HEK293 (cell line): ENCODE measurements at regions not wholly inside any gene's neighbourhood (a gene's known extent, or its start where the extent isn't known, plus 50 kb on each side); places are given as distances from the start of the nearest gene placed in this dataset.

Experiments
- CTCF ChIA-PET: fragments of 350-600 bp; formaldehyde crosslinking; extraction: SDS; loops from one replicate; lab custom pipeline; 2021; ENCODE audit warnings: antibody characterized with exemption; lab: Yijun Ruan, JAX
- POLR2A ChIA-PET: fragments of 300-600 bp; formaldehyde crosslinking; extraction: SDS; loops from one replicate; lab custom pipeline; 2020; ENCODE audit warnings: antibody characterized with exemption, inconsistent platforms; lab: Yijun Ruan, JAX
- H3K27ac ChIP-seq: fragments of 200-500 bp; sonication (Bioruptor generic); 2 replicates; pipeline ENCODE4 v1.5.1; 2014; ENCODE audit warnings: low read depth, low read length, control low read depth, inconsistent platforms; ENCODE audit errors: extremely low read depth
- H3K36me3 ChIP-seq, 2 experiments: fragments of 200-500 bp in 1 of 2; sonication (Bioruptor generic) in 1 of 2; 1 replicate in 1 of 2; 2 replicates in 1 of 2; pipeline ENCODE4 v1.5.1; 2014 to 2017; ENCODE audit warnings: inconsistent platforms in 2 of 2, low read length in 2 of 2; ENCODE audit not compliant: control insufficient read depth in 2 of 2, insufficient read depth in 1 of 2
- H3K4me1 ChIP-seq: fragments of 200-500 bp; sonication (Bioruptor generic); 2 replicates; pipeline ENCODE4 v1.5.1; 2014; ENCODE audit warnings: mild to moderate bottlenecking, low read length, inconsistent platforms; ENCODE audit not compliant: control insufficient read depth, insufficient read depth
- H3K4me3 ChIP-seq: 2 replicates; pipeline ENCODE4 v1.5.1; 2011; ENCODE audit warnings: low read depth, mild to moderate bottlenecking, control low read depth, low read length, moderate library complexity
- H3K9me3 ChIP-seq: fragments of 200-500 bp; sonication (Bioruptor generic); 2 replicates; pipeline ENCODE4 v1.5.1; 2014; ENCODE audit warnings: low read depth, low read length, inconsistent platforms; ENCODE audit not compliant: control insufficient read depth, insufficient read depth
- ATF2 ChIP-seq: fragments of 450-650 bp; formaldehyde crosslinking; IDR thresholded peaks from 2 replicates; pipeline ENCODE4 v1.5.1; 2016; ENCODE audit warnings: missing biosample characterization, missing genetic modification characterization, low read depth
- BCL11A ChIP-seq: fragments of 450-650 bp; formaldehyde crosslinking; IDR thresholded peaks from 2 replicates; pipeline ENCODE4 v1.5.1; 2016; ENCODE audit warnings: low read depth, missing biosample characterization, missing genetic modification characterization
- FEZF1 ChIP-seq: fragments of 450-650 bp; formaldehyde crosslinking; IDR thresholded peaks from 2 replicates; pipeline ENCODE4 v1.5.1; 2016; ENCODE audit warnings: missing biosample characterization, missing genetic modification characterization
- PRDM10 ChIP-seq: fragments of 450-650 bp; formaldehyde crosslinking; IDR thresholded peaks from 2 replicates; pipeline ENCODE4 v1.5.1; 2016; ENCODE audit warnings: missing biosample characterization, missing genetic modification characterization
- PRDM6 ChIP-seq: fragments of 450-650 bp; formaldehyde crosslinking; IDR thresholded peaks from 2 replicates; pipeline ENCODE4 v1.5.1; 2017; ENCODE audit warnings: missing biosample characterization, missing genetic modification characterization
- WT1 ChIP-seq: fragments of 450-650 bp; formaldehyde crosslinking; IDR thresholded peaks from 2 replicates; pipeline ENCODE4 v1.5.1; 2016; ENCODE audit warnings: missing biosample characterization, missing genetic modification characterization
- YY2 ChIP-seq: fragments of 450-650 bp; formaldehyde crosslinking; IDR thresholded peaks from 2 replicates; pipeline ENCODE4 v1.5.1; 2016; ENCODE audit warnings: missing biosample characterization, missing genetic modification characterization
- ZBTB17 ChIP-seq: fragments of 450-650 bp; formaldehyde crosslinking; IDR thresholded peaks from 2 replicates; pipeline ENCODE4 v1.5.1; 2016; ENCODE audit warnings: missing biosample characterization, missing genetic modification characterization
- ZBTB26 ChIP-seq: fragments of 450-650 bp; formaldehyde crosslinking; optimal IDR thresholded peaks from 2 replicates; pipeline ENCODE3; 2016; ENCODE audit warnings: missing biosample characterization, mild to moderate bottlenecking, missing genetic modification characterization
- ZBTB44 ChIP-seq: fragments of 450-650 bp; IDR thresholded peaks from 2 replicates; pipeline ENCODE4 v1.5.1; 2018; ENCODE audit warnings: missing biosample characterization, mild to moderate bottlenecking, missing genetic modification characterization
- ZBTB6 ChIP-seq: fragments of 450-650 bp; formaldehyde crosslinking; IDR thresholded peaks from 2 replicates; pipeline ENCODE4 v1.5.1; 2017; ENCODE audit warnings: missing biosample characterization, missing genetic modification characterization
- ZFP41 ChIP-seq: fragments of 450-650 bp; formaldehyde crosslinking; IDR thresholded peaks from 2 replicates; pipeline ENCODE4 v1.5.1; 2016; ENCODE audit warnings: missing biosample characterization, missing genetic modification characterization, borderline replicate concordance
- ZNF132 ChIP-seq: fragments of 450-650 bp; formaldehyde crosslinking; IDR thresholded peaks from 2 replicates; pipeline ENCODE4 v1.5.1; 2017; ENCODE audit warnings: missing biosample characterization, missing genetic modification characterization, borderline replicate concordance
- ZNF157 ChIP-seq: fragments of 450-650 bp; formaldehyde crosslinking; IDR thresholded peaks from 2 replicates; pipeline ENCODE4 v1.5.1; 2016; ENCODE audit warnings: missing biosample characterization, missing genetic modification characterization
- ZNF169 ChIP-seq: fragments of 450-650 bp; formaldehyde crosslinking; IDR thresholded peaks from 2 replicates; pipeline ENCODE4 v1.5.1; 2016; ENCODE audit warnings: missing biosample characterization, missing genetic modification characterization
- ZNF426 ChIP-seq: fragments of 450-650 bp; formaldehyde crosslinking; IDR thresholded peaks from 2 replicates; pipeline ENCODE4 v1.5.1; 2017; ENCODE audit warnings: missing biosample characterization, missing genetic modification characterization, mild to moderate bottlenecking, inconsistent platforms, moderate library complexity
- ZNF513 ChIP-seq: fragments of 450-650 bp; IDR thresholded peaks from 2 replicates; pipeline ENCODE4 v1.5.1; 2018; ENCODE audit warnings: missing biosample characterization, missing genetic modification characterization
- ZNF621 ChIP-seq: fragments of 450-650 bp; formaldehyde crosslinking; IDR thresholded peaks from 2 replicates; pipeline ENCODE4 v1.5.1; 2017; ENCODE audit warnings: missing biosample characterization, missing genetic modification characterization
- ZNF664 ChIP-seq: fragments of 450-650 bp; formaldehyde crosslinking; IDR thresholded peaks from 2 replicates; pipeline ENCODE4 v1.5.1; 2016; ENCODE audit warnings: missing biosample characterization, missing genetic modification characterization
- ZNF785 ChIP-seq: fragments of 450-650 bp; formaldehyde crosslinking; IDR thresholded peaks from 2 replicates; pipeline ENCODE4 v1.5.1; 2016; ENCODE audit warnings: missing biosample characterization, missing genetic modification characterization
- ZNF843 ChIP-seq: fragments of 450-650 bp; formaldehyde crosslinking; IDR thresholded peaks from 2 replicates; pipeline ENCODE4 v1.5.1; 2016; ENCODE audit warnings: missing biosample characterization, missing genetic modification characterization

- no peaks in the 10 kb centered on the region for H3K9me3 ChIP-seq
- no peaks in the 10 kb centered on the region for H3K36me3 ChIP-seq
- H3K4me3 ChIP-seq, result no peak overlapping the region
- no peak overlapping the region for H3K27ac ChIP-seq
- TF ChIP-seq WT1 (tag by site-specific recombination) (no peak), ATF2 (tag by site-specific recombination) (0 out of 2 replicates have a peak, but pooled peaks have one; percentile 23), PRDM10 (tag by site-specific recombination) (peak; percentile 94)
- H3K4me1 ChIP-seq, result peaks cover 45% of the 10 kb centered on the region
- ChIA-PET CTCF (no interaction called here), POLR2A (no interaction called here)
Observed at GRCh38 chr5:33231214-33231710, 209.5 kb upstream of the TARS1 start.

- Histone ChIP-seq H3K36me3 (no peaks in the 10 kb centered on the region), H3K4me3 (no peak overlapping the region), H3K27ac (peak overlapping the region; percentile 80), H3K9me3 (no peaks in the 10 kb centered on the region), H3K4me1 (peaks cover 45% of the 10 kb centered on the region)
- ChIA-PET CTCF (no interaction called here), POLR2A (no interaction called here)
- TF ChIP-seq ZNF785 (tag by site-specific recombination) (no peak), ZNF621 (tag by site-specific recombination) (no peak), ZNF513 (tag by site-specific recombination) (no peak), FEZF1 (tag by site-specific recombination) (peak; percentile 60), ZNF426 (no peak), BCL11A (tag by site-specific recombination) (no peak), ZNF132 (tag by site-specific recombination) (no peak), ZNF843 (tag by site-specific recombination) (peak; percentile 53; the same call in 1 of the 2 replicates), ZNF664 (no peak), ZBTB6 (tag by site-specific recombination) (peak; percentile 40; the same call in 1 of the 2 replicates), ZBTB26 (no peak), YY2 (tag by site-specific recombination) (no peak), ZNF157 (tag by site-specific recombination) (no peak), ZNF169 (no peak), ZBTB17 (tag by site-specific recombination) (no peak), ZFP41 (tag by site-specific recombination) (no peak), ZBTB44 (tag by site-specific recombination) (peak; percentile 94), PRDM6 (tag by site-specific recombination) (peak; percentile 57)
Observed at GRCh38 chr5:33231935-33232334, 208.8 kb upstream of the TARS1 start.
